ENCODE measurements at regions not wholly inside any gene's neighbourhood (a gene's known extent, or its start where the extent isn't known, plus 50 kb on each side); places are given as distances from the start of the nearest gene placed in this dataset.

DNA sequence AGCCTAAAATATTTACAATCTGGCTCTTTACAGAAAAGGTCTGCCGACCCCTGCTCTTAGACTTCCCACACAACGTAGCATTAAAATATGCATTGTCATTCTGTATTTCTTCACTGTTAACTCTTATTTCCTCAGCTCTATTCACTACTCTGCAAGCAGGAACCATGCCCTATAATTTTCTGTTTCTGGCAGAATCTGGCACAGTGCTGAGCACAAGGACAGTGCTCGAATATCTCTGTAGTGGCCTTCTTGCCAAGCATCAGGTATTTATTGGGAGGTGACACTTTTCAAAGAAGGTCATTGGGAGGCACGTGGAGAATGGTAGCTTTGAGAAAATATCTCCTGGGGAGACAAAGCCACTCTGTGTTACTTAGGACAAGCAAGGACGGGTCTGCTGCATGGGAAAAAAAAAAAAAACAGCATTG lies 77.9 kb downstream of the PSMG1 start:
- DNase-seq = no peak

DNA sequence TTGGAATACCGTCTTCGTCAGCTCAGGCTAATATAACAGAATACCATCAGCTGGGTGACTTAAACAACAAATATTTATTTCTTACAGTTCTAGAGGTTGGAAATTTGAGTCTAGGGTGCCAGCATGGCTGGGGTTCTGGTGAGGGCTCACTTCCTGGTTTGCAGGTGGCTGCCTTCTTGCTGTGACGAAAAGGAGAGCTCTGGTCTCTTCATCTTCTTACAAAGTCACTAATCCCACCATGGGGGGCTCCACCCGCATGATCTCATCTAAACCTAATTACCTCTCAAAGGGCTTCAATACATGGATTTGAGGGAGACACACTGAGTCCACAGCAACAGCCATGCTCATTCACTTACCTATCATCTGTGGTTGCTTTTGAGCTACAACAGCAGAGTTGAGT lies 78.3 kb downstream of the PSMG1 start:
- no peak for DNase-seq

GRCh38 chr21:39103689-39104088 lies 79.6 kb downstream of the PSMG1 start:
- DNase-seq = no peak

DNA sequence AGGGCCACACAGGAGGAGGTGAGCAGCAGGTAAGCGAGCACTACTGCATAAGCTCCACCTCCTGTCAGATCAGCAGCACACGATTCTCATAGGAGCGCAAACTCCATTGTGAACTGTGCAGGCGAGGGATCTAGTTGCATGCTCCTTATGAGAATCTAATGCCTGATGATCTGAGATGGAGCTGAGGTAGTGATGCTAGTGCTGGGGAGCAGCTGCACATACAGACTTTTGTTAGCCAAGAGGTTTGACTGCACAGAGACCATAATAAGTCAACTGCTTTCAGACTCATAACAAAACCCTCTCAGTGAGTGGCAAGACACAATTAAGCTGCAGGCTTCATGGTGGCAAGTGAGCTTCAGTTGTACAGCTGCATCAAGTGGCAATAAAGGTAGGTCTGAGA lies 83.4 kb downstream of the PSMG1 start:
- no peak for DNase-seq

- DNase-seq = no peak
Measured at GRCh38 chr21:39098696-39099200, 84.5 kb downstream of the PSMG1 start.

GRCh38 chr21:39097981-39098380 lies 85.3 kb downstream of the PSMG1 start:
- no peak for DNase-seq

DNA sequence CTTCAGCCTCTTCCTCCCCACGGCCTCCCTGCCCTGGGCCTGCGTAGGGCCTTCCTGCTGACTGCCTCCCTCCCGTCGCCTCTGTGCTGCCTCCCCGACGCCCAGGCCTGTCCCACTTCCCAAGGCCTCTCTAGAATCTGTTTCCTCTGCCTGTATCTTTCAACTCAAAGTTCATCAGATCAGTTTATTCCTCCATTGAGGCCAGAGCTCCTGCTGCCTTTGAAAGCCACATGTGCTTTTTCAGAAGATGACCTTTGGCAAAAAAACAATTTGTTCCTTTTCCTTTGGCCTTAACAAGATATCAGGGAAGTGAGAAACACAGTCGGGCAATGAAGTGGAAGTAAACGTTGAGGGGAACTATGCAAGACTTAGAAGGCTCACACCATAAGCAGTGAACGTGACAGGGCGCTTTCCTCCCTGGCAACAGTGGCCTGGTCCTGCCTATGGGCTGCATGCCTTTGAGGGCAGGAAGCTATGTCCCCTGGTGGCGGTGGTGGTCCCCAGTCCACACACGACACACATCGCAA lies 85.9 kb downstream of the PSMG1 start:
- DNase-seq = no peak

DNA sequence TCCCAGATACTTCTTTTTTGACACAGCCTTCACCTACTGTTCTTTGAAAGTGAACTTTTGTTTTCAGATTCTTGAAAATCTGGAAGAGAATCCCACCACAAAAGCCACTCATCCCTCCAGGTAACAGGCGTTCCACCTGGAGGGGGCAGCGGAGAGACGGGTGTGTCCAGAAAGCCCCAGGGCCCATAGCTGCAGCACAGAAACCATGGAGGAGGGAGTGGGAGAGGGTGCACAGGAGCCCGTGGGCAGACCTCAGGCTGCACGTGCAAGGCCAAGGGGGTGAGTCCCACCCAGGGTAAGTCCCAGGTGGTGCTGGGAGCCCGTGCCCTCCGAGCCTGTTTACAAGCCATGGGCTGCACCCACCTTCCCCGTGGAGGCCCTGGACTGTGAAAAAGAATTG lies 86.5 kb downstream of the PSMG1 start:
- DNase-seq = no peak

GRCh38 chr21:39095681-39096080 lies 87.6 kb downstream of the PSMG1 start:
- no peak for DNase-seq

DNA sequence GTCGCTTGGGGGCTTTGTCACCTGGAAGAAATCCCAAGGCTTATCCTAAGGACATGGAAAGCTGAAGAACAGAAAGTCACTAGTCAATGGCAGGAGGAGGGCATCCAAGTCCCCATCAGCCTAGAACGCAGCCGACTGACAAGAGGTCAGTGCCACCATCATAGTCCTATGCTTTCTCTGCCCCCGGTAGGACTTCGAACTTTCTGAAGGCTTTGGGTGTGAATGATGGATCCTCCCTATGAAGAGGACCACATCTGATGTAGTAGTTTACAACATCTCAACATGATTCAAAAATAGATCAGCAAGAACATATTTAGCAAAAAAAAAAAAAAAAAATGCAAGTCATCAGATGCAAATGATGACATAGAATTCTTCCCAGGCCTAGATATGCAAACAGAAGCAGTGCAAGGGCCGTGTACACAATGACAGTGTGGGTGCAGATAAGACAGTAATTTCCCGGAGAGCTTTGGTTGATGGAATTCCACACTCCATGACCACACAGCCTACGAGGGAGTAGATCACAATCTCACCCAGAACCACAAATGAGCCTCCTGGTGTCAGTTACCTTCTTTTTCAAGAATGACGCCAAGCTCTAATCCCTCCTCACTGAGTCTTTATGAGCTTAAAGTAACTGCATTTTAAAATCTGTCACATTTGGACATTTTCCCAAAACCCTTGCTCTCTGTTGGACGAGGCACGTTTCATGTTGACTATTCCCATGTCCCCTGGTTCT lies 88.2 kb downstream of the PSMG1 start:
- DNase-seq = no peak

- no peak for DNase-seq
Measured at GRCh38 chr21:39094087-39094780, 89.0 kb downstream of the PSMG1 start.

- no peak for DNase-seq
Measured at GRCh38 chr21:39093526-39093925, 89.7 kb downstream of the PSMG1 start.

GRCh38 chr21:39088831-39089380 lies 94.3 kb downstream of the PSMG1 start:
- no peak for DNase-seq

- DNase-seq = no peak
Measured at GRCh38 chr21:39088031-39088370, 95.2 kb downstream of the PSMG1 start.

DNA sequence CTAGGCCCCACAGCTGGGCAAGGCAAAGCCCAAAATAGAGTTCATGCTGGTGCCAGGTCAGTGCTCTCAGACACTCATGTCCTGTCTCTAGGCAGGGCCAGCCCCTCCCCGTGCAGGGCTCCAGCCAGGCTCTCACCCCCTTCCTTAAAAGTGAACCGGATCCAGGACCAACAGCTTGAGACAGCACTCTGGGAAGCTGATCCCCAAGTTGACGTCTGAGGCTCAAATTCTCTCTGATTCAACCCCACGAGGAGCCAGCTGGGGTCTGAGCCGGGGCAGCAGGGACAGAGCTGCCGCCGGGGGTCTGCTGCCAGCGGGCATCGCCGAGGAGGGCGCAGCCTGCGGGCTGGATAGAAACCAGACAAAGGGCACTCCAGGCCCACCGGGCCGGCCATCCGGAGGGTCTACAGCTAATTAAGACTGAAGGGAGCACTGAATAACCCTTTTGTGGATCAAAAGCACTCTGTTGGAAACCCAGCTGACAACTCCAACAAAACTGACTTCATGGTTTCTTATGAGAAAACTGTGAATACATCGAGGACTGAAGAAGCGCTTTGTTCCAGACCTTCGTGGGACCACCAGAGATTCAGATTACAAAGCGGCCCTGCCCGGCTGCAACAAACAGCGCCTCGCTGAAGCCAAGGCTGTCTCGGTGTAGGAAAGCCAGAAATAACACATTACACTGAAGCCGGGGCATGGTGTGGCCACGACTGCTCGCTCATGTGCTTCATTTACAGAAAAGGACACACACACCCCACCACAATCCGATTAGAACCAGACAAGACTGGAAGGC lies 95.8 kb downstream of the PSMG1 start:
- no peak for DNase-seq

DNA sequence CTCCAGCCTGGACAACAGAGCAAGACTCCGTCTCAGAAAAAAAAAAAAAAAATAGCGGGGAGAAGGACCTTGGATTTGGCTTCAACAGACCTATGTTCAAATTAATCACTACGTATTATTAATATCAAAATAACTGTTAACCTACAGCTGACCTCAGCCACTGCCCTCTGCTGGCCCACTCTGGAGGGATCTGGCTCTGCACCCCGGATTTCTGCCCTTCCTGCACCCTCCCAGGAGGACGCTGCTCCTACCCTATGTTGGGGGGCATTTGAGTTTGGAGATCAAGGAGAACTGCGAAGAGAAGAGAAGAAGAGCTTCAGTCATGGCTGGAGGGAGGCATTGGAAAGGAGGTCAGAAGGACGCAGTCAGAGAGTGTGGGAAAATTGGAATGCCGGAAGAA lies 96.7 kb downstream of the PSMG1 start:
- no peak for DNase-seq

GRCh38 chr21:39085843-39086405 lies 97.3 kb downstream of the PSMG1 start:
- no peak for DNase-seq

DNA sequence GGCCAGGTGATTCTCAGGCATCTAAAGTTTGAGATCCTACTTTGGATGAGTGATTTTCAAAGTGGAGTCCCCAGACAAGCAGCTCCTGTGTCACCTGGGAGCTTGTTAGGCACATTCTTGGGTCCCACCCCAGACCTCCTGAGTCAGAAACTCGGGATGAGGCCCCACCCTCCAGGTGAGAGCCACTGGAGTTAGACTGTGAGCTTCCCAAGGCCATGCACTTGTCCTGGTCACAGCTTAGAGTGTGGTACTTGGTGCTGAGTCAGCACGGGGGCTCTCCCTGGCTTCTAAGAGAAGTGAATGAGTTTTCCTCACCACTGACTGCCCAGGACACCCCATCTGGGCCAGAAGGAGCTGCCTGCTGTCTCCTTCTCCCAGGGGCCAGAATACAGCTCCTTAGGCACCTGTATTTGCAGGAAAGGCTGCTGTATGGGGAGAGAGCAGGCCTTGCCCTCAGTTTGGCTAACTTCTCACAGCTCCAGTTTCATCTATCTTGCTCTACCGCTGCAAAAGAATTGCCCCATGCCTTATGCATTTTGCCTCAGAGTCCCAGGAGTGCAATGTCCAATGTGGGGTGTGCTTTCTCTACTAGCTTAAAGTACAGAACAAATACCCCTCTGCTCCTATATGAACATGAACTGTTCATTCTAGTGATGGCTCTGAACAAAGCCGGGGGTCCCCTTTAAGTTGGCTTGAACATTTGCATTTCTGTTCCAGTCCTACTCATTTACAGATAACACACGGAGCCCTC lies 98.1 kb downstream of the PSMG1 start:
- no peak for DNase-seq

- no peak for DNase-seq
Measured at GRCh38 chr21:39084073-39084472, 99.2 kb downstream of the PSMG1 start.

DNA sequence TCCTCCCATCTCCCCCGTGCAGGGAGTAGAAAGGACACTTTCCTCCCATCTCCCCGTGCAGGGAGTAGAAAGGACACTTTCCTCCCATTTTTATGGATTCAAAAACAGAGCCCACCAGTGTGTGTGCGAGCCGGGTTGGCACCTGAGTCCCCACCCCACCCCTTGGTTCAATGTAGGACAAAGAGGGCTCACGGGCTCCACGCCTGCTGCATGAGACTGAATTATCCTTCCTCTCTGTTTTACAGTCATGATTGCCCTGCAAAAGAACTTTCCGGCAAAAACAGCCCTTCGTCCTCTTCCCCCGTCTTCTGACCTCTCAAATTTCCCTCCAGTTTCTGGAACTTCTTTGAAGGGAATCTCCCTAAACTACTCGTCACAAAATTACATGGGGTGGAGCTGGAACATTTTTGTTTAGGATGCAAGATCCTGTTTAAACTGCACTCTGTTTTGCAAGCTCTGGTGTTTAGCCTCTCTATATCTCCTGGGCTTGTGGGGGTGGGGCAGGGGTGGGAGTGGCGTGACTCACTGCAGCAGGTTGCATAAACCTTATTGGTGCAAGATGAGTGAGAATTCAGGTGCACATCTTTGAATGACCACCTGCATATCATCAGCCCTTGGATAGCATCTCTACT lies 99.8 kb downstream of the PSMG1 start:
- no peak for DNase-seq

- DNase-seq = no peak
Measured at GRCh38 chr21:39082656-39083376, 100.4 kb downstream of the PSMG1 start.

Measured in hindlimb muscle (tissue), 1 donor.